ENCODE measurements at regions not wholly inside any gene's neighbourhood (a gene's known extent, or its start where the extent isn't known, plus 50 kb on each side); places are given as distances from the start of the nearest gene placed in this dataset.

GRCh38 chr2:226155093-226155875, 644.3 kb downstream of the IRS1 start:
- no peak overlapping the region for H3K4me3 ChIP-seq (replicated peaks in 1 of 3; ENCODE audit: insufficient read depth in 1 of 3, low read depth in 2 of 3, low read length in 3 of 3)
- no peaks in the 10 kb centered on the region for H3K9me3 ChIP-seq (ENCODE audit: low read length)
- DNase-seq (ENCODE audit: low spot score) (no peak), ATAC-seq (no peak), FAIRE-seq (no peak)
- no peak overlapping the region for H3K9ac ChIP-seq (ENCODE audit: insufficient read depth, low read depth, low read length)
- POLR2A ChIA-PET = no interaction called here
- CTCF ChIA-PET (ENCODE audit: low intra/inter-chr PET ratio, low total read pairs) = no interaction called here
- intact Hi-C loops (cut with micrococcal nuclease; ENCODE audit: unreplicated experiment) = loop anchor here (5.0 kb wide), 1 partner anchor 577 kb away; no protein-coding TSS in a partner anchor
- H2AFZ ChIP-seq (ENCODE audit: low read length) = no peak overlapping the region
- in situ Hi-C loops (cut with HindIII; ENCODE audit: extremely low pct_ligation_motif_present, low pct_unique_long_range_greater_than_20kb) = no loop called here
- no peak overlapping the region for H3K4me2 ChIP-seq (ENCODE audit: low read depth, low read length)
- TF ChIP-seq ZNF710 (CRISPR knock-in tag; IDR thresholded peaks at IDR 0.05; ENCODE audit: borderline replicate concordance) (0 out of 2 replicates have a peak, but pooled peaks have one; percentile 50), NR2F6 (IDR thresholded peaks at IDR 0.05) (no peak), NR2F6 (CRISPR knock-in tag; IDR thresholded peaks at IDR 0.05) (no peak), BHLHE40 (IDR thresholded peaks at IDR 0.05; ENCODE audit: low read length) (no peak), GATAD2A (CRISPR knock-in tag; IDR thresholded peaks at IDR 0.05) (0 out of 2 replicates have a peak, but pooled peaks have one; percentile 28), FOXP1 (IDR thresholded peaks at IDR 0.05) (no peak), FOXP1 (CRISPR knock-in tag; IDR thresholded peaks at IDR 0.05) (peak; percentile 52), FOXA1 (IDR thresholded peaks at IDR 0.05) (no peak), FOXA1 (CRISPR knock-in tag; IDR thresholded peaks at IDR 0.05) (peak; percentile 33; the same call in 1 of the 2 replicates), POGZ (CRISPR knock-in tag; IDR thresholded peaks at IDR 0.05) (peak; percentile 44; the same call in 1 of the 2 replicates), SOX5 (CRISPR knock-in tag; IDR thresholded peaks at IDR 0.05; ENCODE audit: borderline replicate concordance) (peak; percentile 47; the same call in 1 of the 2 replicates), ZNF776 (CRISPR knock-in tag; IDR thresholded peaks at IDR 0.05) (no peak), HMG20A (CRISPR knock-in tag; IDR thresholded peaks at IDR 0.05; ENCODE audit: borderline replicate concordance) (peak; percentile 26; the same call in 1 of the 2 replicates), FOXA3 (CRISPR knock-in tag; IDR thresholded peaks at IDR 0.05) (peak; percentile 62), ELK4 (CRISPR knock-in tag; IDR thresholded peaks at IDR 0.05; ENCODE audit: borderline replicate concordance) (no peak), ZNF335 (CRISPR knock-in tag; IDR thresholded peaks at IDR 0.05) (0 out of 2 replicates have a peak, but pooled peaks have one; percentile 17), HOMEZ (CRISPR knock-in tag; IDR thresholded peaks at IDR 0.05; ENCODE audit: low read depth) (peak; percentile 21; the same call in 1 of the 2 replicates), PHB2 (IDR thresholded peaks at IDR 0.05; ENCODE audit: partially characterized antibody) (no peak), MAZ (IDR thresholded peaks at IDR 0.05; ENCODE audit: borderline replicate concordance, low read depth, low read length) (no peak), MAZ (CRISPR knock-in tag; IDR thresholded peaks at IDR 0.05; ENCODE audit: low read depth) (0 out of 2 replicates have a peak, but pooled peaks have one; percentile 26)
- H3K36me3 ChIP-seq (replicated peaks in 1 of 2; ENCODE audit: control insufficient read depth in 1 of 2, insufficient read depth in 2 of 2, low read length in 2 of 2) = no peaks in the 10 kb centered on the region
- no peaks in the 10 kb centered on the region for H4K20me1 ChIP-seq (ENCODE audit: insufficient read depth, low read length)
- H3K79me2 ChIP-seq (ENCODE audit: insufficient read depth, low read length) = no peaks in the 10 kb centered on the region
- H3K27me3 ChIP-seq (ENCODE audit: control insufficient read depth in 1 of 2, insufficient read depth in 2 of 2, low read length in 2 of 2) = no peaks in the 10 kb centered on the region; a peak in 1 of 5 replicates
- no TSS peak for BruUV-seq (replicated peaks)
- 91% methylated on average over 5 of the region's 5 CpGs for WGBS (ENCODE audit: low lambda C conversion rate)
- no peak overlapping the region for H3K27ac ChIP-seq (ENCODE audit: extremely low read length, insufficient read depth, low read length)
- H3K4me1 ChIP-seq (ENCODE audit: insufficient read depth, low read length) = peaks cover 69% of the 10 kb centered on the region
